Activated CD8-positive, alpha-beta T cell treated with anti-CD3 and anti-CD28 coated beads for 36 hours (primary cell): ENCODE measurements at regions not wholly inside any gene's neighbourhood (a gene's known extent, or its start where the extent isn't known, plus 50 kb on each side); places are given as distances from the start of the nearest gene placed in this dataset.

Experiments used
- ATAC-seq: fragments of 200-7000 bp; cut with Tn5 transposase; one replicate; pipeline ENCODE4 v1.10.0; 2021; ENCODE audit warnings: mild to moderate bottlenecking, moderate library complexity
- CTCF ChIA-PET: fragments of 350-600 bp; sonication (Branson Sonifier 250); formaldehyde crosslinking; loops from one replicate; lab custom pipeline; 2021; ENCODE audit warnings: antibody characterized with exemption; lab: Charles Lee
- POLR2A ChIA-PET: fragments of 350-600 bp; sonication (Branson Sonifier 250); formaldehyde crosslinking; loops from one replicate; lab custom pipeline; 2021; ENCODE audit warnings: antibody characterized with exemption; lab: Charles Lee
- DNase-seq: peaks from one replicate; pipeline ENCODE4 v3.0.0-alpha.2; 2020
- H3K27ac Mint-ChIP-seq: one replicate; pipeline ENCODE4 v1.8.0; 2021; ENCODE audit warnings: mild to moderate bottlenecking, mixed read lengths
- H3K27me3 Mint-ChIP-seq: one replicate; pipeline ENCODE4 v1.8.0; 2021; ENCODE audit warnings: mixed read lengths
- H3K36me3 Mint-ChIP-seq: one replicate; pipeline ENCODE4 v1.8.0; 2021; ENCODE audit warnings: low read depth, mixed read lengths
- H3K4me1 Mint-ChIP-seq: one replicate; pipeline ENCODE4 v1.8.0; 2021; ENCODE audit warnings: low read depth, mixed read lengths
- H3K4me3 Mint-ChIP-seq: one replicate; pipeline ENCODE4 v1.8.0; 2021; ENCODE audit warnings: mild to moderate bottlenecking, moderate library complexity, mixed read lengths
- H3K9me3 Mint-ChIP-seq: one replicate; pipeline ENCODE4 v1.8.0; 2021; ENCODE audit warnings: mixed read lengths
- intact Hi-C: fragments of 100-400 bp; cut with micrococcal nuclease; formaldehyde crosslinking; loops from one replicate; pipeline ENCODE4 v1.10.0; 2022
- TF ChIP-seq, protein P1 (sequence below): fragments of 200-600 bp; IDR thresholded peaks from one replicate; pipeline ENCODE4 v1.8.0; 2022; ENCODE audit warnings: antibody characterized with exemption, mild to moderate bottlenecking

DNA sequence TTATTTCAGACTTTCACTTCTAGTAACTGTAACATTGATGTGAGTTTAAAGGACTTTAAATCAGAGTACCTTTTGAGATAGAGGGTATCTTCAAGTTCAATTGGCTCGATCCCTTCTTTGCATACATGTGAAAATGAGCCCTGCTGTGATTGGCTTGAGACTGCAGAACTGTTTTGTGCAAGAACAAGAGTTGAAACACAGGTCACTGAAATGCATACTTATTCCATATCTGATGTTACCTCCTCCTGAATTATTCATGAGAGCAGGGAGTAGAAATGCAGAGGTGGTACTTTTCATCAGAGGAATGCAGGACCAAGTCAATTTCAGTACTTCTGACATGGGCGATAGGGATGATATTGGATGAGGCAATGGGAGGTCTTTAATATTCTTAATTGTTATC, 459.5 kb downstream of the TLR4 start:
- CTCF ChIA-PET, result no interaction called here
- ATAC-seq (no peak), DNase-seq (no peak)
- TF ChIP-seq, protein P1, sequence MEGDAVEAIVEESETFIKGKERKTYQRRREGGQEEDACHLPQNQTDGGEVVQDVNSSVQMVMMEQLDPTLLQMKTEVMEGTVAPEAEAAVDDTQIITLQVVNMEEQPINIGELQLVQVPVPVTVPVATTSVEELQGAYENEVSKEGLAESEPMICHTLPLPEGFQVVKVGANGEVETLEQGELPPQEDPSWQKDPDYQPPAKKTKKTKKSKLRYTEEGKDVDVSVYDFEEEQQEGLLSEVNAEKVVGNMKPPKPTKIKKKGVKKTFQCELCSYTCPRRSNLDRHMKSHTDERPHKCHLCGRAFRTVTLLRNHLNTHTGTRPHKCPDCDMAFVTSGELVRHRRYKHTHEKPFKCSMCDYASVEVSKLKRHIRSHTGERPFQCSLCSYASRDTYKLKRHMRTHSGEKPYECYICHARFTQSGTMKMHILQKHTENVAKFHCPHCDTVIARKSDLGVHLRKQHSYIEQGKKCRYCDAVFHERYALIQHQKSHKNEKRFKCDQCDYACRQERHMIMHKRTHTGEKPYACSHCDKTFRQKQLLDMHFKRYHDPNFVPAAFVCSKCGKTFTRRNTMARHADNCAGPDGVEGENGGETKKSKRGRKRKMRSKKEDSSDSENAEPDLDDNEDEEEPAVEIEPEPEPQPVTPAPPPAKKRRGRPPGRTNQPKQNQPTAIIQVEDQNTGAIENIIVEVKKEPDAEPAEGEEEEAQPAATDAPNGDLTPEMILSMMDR, result no peak
- Mint-ChIP-seq H3K27me3 (no peaks in the 10 kb centered on the region), H3K36me3 (no peaks in the 10 kb centered on the region), H3K4me1 (no peaks in the 10 kb centered on the region), H3K27ac (no peak overlapping the region), H3K4me3 (no peak overlapping the region), H3K9me3 (no peaks in the 10 kb centered on the region)
- POLR2A ChIA-PET, result no interaction called here
- intact Hi-C loops, result no loop called here

DNA sequence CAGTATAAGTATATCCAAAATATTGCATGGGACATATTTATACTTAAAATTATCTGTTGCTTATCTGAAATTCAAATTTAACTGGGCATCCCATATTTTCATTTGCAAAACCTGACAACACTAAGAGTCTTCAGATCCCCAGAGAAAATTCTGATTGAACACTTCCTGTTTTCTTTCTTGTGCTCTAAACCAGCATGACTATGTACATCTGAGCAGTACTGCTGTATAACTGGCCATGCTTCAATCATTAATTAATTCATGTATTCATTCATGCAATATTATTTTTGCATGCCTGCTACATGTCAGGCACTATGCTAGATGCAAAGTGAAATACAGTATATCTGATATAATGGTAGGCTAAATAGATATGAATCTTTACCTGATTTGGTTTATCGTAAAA, 461.2 kb downstream of the TLR4 start:
- H3K36me3 Mint-ChIP-seq, result no peaks in the 10 kb centered on the region
- ChIA-PET CTCF (no interaction called here), POLR2A (no interaction called here)
- DNase-seq (no peak), ATAC-seq (no peak)
- intact Hi-C loops, result no loop called here
- TF ChIP-seq, protein P1, result no peak
- H3K9me3 Mint-ChIP-seq, result no peaks in the 10 kb centered on the region
- no peaks in the 10 kb centered on the region for H3K4me1 Mint-ChIP-seq
- no peaks in the 10 kb centered on the region for H3K27me3 Mint-ChIP-seq
- H3K4me3 Mint-ChIP-seq, result no peak overlapping the region
- H3K27ac Mint-ChIP-seq, result no peak overlapping the region

DNA sequence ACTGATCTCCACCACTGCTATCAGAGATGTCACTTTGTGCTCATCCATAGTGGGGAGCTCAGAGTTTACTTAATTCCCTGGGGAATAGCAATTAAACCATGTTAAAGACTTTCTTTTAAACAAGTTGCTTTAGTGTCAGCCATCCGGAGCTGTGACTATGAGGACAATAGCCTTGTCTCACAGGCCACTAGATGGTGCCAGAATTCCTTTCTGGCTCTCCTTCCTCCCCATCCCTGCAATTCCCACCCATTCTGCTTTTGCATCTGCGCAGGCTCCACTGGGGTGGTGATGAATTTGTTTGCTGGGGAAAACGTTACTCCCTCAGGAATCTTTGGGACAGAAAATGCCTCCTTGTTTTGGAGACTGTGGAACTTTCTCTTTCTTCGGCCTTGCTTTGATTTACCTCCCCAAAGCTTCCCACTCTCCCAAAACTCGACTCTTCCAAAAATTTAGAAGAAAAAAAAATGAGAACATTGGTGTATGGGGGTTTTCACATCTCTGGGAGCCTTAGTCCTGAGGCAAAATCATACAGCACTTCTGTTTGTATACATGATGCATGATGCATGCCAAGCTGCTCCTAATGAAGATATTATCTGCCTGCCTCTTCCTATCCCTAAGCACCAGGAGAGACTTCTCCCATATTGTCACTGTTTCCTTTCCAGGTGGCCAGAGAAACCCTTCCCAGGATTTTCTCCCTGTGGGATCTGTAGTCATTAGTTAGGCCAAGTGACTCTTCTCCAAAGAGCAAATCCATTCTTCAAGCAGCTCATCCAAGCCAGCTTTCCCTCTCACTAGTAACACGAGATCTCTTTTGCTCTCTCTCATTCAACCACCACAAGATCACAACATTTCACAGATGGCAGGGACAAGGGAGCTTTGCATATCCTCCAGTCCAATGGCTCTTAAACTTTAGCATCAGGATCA, 466.1 kb downstream of the TLR4 start:
- TF ChIP-seq, protein P1, result no peak
- ATAC-seq (no peak), DNase-seq (no peak)
- H3K4me1 Mint-ChIP-seq, result no peaks in the 10 kb centered on the region
- H3K36me3 Mint-ChIP-seq, result no peaks in the 10 kb centered on the region
- H3K4me3 Mint-ChIP-seq, result no peak overlapping the region
- H3K27me3 Mint-ChIP-seq, result peaks cover 2% of the 10 kb centered on the region
- H3K9me3 Mint-ChIP-seq, result no peaks in the 10 kb centered on the region
- intact Hi-C loops, result no loop called here
- H3K27ac Mint-ChIP-seq, result no peak overlapping the region
- ChIA-PET CTCF (interaction anchor here (0.8 to 1.5 kb wide), 2 partner anchors 13 to 506 kb away, joined by 3 read pairs; no protein-coding TSS in a partner anchor), POLR2A (no interaction called here)

DNA sequence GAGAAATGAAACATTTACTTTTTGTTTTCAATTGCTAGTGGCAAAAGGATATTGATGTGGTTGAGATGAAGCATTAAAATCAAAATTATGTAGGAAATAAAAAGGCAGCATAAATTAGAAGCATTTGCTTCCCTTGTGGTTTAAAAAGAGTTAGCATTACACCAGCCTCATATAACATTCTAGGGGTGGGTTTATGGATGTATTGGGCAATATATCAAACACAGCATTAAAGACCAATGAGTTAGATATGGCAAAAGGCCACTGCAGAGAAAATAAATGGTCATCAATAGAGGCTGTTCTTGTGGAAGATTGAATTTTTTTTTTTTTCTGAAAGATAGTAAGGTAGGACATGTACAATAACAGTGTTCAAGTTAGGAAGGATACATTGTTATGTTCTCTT, 473.0 kb downstream of the TLR4 start:
- no peaks in the 10 kb centered on the region for H3K27me3 Mint-ChIP-seq
- intact Hi-C loops, result no loop called here
- H3K27ac Mint-ChIP-seq, result no peak overlapping the region
- no peaks in the 10 kb centered on the region for H3K36me3 Mint-ChIP-seq
- H3K9me3 Mint-ChIP-seq, result no peaks in the 10 kb centered on the region
- H3K4me1 Mint-ChIP-seq, result no peaks in the 10 kb centered on the region
- POLR2A ChIA-PET, result no interaction called here
- DNase-seq, result no peak
- no peak overlapping the region for H3K4me3 Mint-ChIP-seq
- no peak for ATAC-seq
- CTCF ChIA-PET, result no interaction called here
- TF ChIP-seq, protein P1, result no peak

DNA sequence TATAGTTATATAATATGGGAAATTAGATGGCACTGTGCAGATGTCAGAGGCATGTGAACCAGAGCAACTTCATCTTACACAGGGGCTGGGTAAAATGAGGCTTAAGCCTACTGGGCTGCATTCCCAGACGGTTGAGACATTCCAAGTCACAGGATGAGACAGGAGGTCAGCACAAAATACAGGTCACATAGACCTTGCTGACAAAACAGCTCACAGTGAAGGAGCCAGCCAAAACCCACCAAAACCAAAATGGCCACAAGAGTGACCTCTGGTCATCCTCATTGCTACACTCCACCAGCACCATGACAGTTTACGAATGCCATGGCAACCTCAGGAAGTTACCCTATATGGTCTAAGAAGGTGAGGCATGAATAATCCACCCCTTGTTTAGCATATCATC, 479.4 kb downstream of the TLR4 start:
- intact Hi-C loops, result no loop called here
- H3K4me3 Mint-ChIP-seq, result no peak overlapping the region
- POLR2A ChIA-PET, result no interaction called here
- ATAC-seq (no peak), DNase-seq (no peak)
- H3K27me3 Mint-ChIP-seq, result no peaks in the 10 kb centered on the region
- TF ChIP-seq, protein P1, result no peak
- no peak overlapping the region for H3K27ac Mint-ChIP-seq
- H3K9me3 Mint-ChIP-seq, result peaks cover 3% of the 10 kb centered on the region
- no peaks in the 10 kb centered on the region for H3K4me1 Mint-ChIP-seq
- CTCF ChIA-PET, result no interaction called here
- no peaks in the 10 kb centered on the region for H3K36me3 Mint-ChIP-seq
